ENCODE measurements at regions not wholly inside any gene's neighbourhood (a gene's known extent, or its start where the extent isn't known, plus 50 kb on each side); places are given as distances from the start of the nearest gene placed in this dataset.
"Not testable (repeated sequence)": the region's sequence is repeated elsewhere in the genome, so short reads cannot be mapped to it uniquely, and the experiment has no call there.

GRCh38 chr1:192517716-192518355, 57.7 kb upstream of the RGS1 start:
- TF ChIP-seq POLR2A (IDR thresholded peaks at IDR 0.05), result not testable (repeated sequence)
- TF ChIP-seq, protein P1, sequence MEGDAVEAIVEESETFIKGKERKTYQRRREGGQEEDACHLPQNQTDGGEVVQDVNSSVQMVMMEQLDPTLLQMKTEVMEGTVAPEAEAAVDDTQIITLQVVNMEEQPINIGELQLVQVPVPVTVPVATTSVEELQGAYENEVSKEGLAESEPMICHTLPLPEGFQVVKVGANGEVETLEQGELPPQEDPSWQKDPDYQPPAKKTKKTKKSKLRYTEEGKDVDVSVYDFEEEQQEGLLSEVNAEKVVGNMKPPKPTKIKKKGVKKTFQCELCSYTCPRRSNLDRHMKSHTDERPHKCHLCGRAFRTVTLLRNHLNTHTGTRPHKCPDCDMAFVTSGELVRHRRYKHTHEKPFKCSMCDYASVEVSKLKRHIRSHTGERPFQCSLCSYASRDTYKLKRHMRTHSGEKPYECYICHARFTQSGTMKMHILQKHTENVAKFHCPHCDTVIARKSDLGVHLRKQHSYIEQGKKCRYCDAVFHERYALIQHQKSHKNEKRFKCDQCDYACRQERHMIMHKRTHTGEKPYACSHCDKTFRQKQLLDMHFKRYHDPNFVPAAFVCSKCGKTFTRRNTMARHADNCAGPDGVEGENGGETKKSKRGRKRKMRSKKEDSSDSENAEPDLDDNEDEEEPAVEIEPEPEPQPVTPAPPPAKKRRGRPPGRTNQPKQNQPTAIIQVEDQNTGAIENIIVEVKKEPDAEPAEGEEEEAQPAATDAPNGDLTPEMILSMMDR (IDR thresholded peaks at IDR 0.05), result not testable (repeated sequence)

All from stomach (tissue), 4 donors.